ENCODE measurements at regions not wholly inside any gene's neighbourhood (a gene's known extent, or its start where the extent isn't known, plus 50 kb on each side); places are given as distances from the start of the nearest gene placed in this dataset.

- Histone ChIP-seq H4K8ac (ENCODE audit: low read depth, low read length) (no peak overlapping the region), H3K4me1 (ENCODE audit: control insufficient read depth, low read depth, low read length) (no peaks in the 10 kb centered on the region), H3K27me3 (ENCODE audit: insufficient read depth, low read length, poor library complexity) (no peaks in the 10 kb centered on the region), H2AK5ac (ENCODE audit: low read length) (no peak overlapping the region), H3K79me2 (ENCODE audit: control insufficient read depth, insufficient read depth, low read length) (no peaks in the 10 kb centered on the region), H3K79me1 (ENCODE audit: low read length) (no peaks in the 10 kb centered on the region), H3K56ac (ENCODE audit: low read length) (no peak overlapping the region), H2BK5ac (ENCODE audit: low read length) (no peak overlapping the region), H3K4ac (ENCODE audit: low read depth, low read length) (no peak overlapping the region), H3K4me3 (ENCODE audit: low read length) (no peak overlapping the region), H4K5ac (ENCODE audit: low read length) (no peak overlapping the region), H3K23ac (ENCODE audit: low read length) (no peak overlapping the region), H2BK120ac (ENCODE audit: low read depth, low read length) (no peak overlapping the region), H3K18ac (ENCODE audit: low read length) (no peak overlapping the region), H3K4me2 (ENCODE audit: low read length) (no peak overlapping the region), H2BK15ac (replicated peaks; ENCODE audit: low read depth) (no peak overlapping the region), H3K27ac (ENCODE audit: low read depth, low read length) (no peak overlapping the region), H3K36me3 (ENCODE audit: control insufficient read depth, insufficient read depth, low read length) (no peaks in the 10 kb centered on the region), H3K9ac (ENCODE audit: low read length) (no peak overlapping the region)
- no peak for DNase-seq
- no CpG with 5 or more reads among the region's 6 CpGs for WGBS (ENCODE audit: extremely low coverage, insufficient coverage, low lambda C conversion rate)
These were observed 134.8 kb upstream of the ALDH1B1 start for GRCh38 chr9:38257626-38258215.

DNA sequence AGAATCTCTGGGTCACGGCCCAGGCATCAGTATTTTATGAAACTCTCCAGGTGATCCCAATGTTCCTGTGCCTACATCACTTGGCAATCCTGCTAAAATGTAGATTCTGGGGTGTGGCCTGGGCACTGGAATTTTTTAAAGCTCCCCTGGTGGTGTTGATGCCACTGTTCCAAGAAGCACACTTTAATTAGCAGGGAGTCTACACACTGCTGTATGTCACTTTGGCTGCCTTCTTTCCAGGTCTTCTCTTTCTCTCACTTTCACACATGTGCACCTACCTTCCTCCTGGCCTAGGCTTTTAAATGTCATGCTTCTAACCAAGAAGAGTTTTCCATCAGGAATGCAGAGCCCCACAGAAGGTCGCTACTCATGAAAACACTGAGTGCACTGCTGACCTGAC, 136.0 kb upstream of the ALDH1B1 start:
- Histone ChIP-seq H2AK5ac (ENCODE audit: low read length) (no peak overlapping the region), H2BK5ac (ENCODE audit: low read length) (no peak overlapping the region), H3K4me3 (ENCODE audit: low read length) (no peak overlapping the region), H3K4me2 (ENCODE audit: low read length) (no peak overlapping the region), H2BK120ac (ENCODE audit: low read depth, low read length) (no peak overlapping the region), H3K56ac (ENCODE audit: low read length) (no peak overlapping the region), H3K36me3 (ENCODE audit: control insufficient read depth, insufficient read depth, low read length) (no peaks in the 10 kb centered on the region), H4K8ac (ENCODE audit: low read depth, low read length) (no peak overlapping the region), H2BK15ac (replicated peaks; ENCODE audit: low read depth) (no peak overlapping the region), H3K23ac (ENCODE audit: low read length) (no peak overlapping the region), H3K9ac (ENCODE audit: low read length) (no peak overlapping the region), H3K18ac (ENCODE audit: low read length) (no peak overlapping the region), H3K79me1 (ENCODE audit: low read length) (no peaks in the 10 kb centered on the region), H3K27ac (ENCODE audit: low read depth, low read length) (no peak overlapping the region), H4K5ac (ENCODE audit: low read length) (no peak overlapping the region), H3K4ac (ENCODE audit: low read depth, low read length) (no peak overlapping the region), H3K79me2 (ENCODE audit: control insufficient read depth, insufficient read depth, low read length) (no peaks in the 10 kb centered on the region), H3K27me3 (ENCODE audit: insufficient read depth, low read length, poor library complexity) (no peaks in the 10 kb centered on the region), H3K4me1 (ENCODE audit: control insufficient read depth, low read depth, low read length) (peaks cover 2% of the 10 kb centered on the region)
- no peak for DNase-seq
- no CpG with 5 or more reads among the region's 2 CpGs for WGBS (ENCODE audit: extremely low coverage, insufficient coverage, low lambda C conversion rate)

DNA sequence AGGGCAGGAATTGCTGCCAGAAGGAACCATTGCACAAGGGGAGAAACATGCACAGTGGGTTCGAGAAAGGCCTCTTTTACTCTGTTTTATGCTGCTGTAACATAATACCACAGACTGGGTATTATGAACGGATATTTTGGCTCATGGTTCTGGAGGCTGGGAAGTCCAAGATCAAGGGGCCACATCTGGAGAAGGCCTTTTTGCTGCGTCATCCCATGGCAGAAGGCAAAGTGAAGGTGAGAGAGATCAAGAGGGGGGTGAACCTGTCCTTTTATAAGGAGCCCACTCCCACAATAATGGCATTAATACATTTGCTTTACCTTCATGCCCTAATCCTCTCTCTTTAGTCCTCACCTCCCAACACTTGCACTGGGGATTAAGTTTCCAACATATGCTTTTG, 136.9 kb upstream of the ALDH1B1 start:
- Histone ChIP-seq H3K4me1 (ENCODE audit: control insufficient read depth, low read depth, low read length) (peaks cover 8% of the 10 kb centered on the region), H3K23ac (ENCODE audit: low read length) (no peak overlapping the region), H3K9ac (ENCODE audit: low read length) (no peak overlapping the region), H4K8ac (ENCODE audit: low read depth, low read length) (no peak overlapping the region), H3K79me2 (ENCODE audit: control insufficient read depth, insufficient read depth, low read length) (no peaks in the 10 kb centered on the region), H4K5ac (ENCODE audit: low read length) (no peak overlapping the region), H3K79me1 (ENCODE audit: low read length) (no peaks in the 10 kb centered on the region), H3K27me3 (ENCODE audit: insufficient read depth, low read length, poor library complexity) (no peaks in the 10 kb centered on the region), H3K4me2 (ENCODE audit: low read length) (no peak overlapping the region), H2BK120ac (ENCODE audit: low read depth, low read length) (no peak overlapping the region), H3K4ac (ENCODE audit: low read depth, low read length) (no peak overlapping the region), H3K4me3 (ENCODE audit: low read length) (no peak overlapping the region), H2BK5ac (ENCODE audit: low read length) (no peak overlapping the region), H3K36me3 (ENCODE audit: control insufficient read depth, insufficient read depth, low read length) (no peaks in the 10 kb centered on the region), H3K18ac (ENCODE audit: low read length) (no peak overlapping the region), H2AK5ac (ENCODE audit: low read length) (no peak overlapping the region), H3K56ac (ENCODE audit: low read length) (no peak overlapping the region), H3K27ac (ENCODE audit: low read depth, low read length) (no peak overlapping the region), H2BK15ac (replicated peaks; ENCODE audit: low read depth) (no peak overlapping the region)
- no peak for DNase-seq
- WGBS (ENCODE audit: extremely low coverage, insufficient coverage, low lambda C conversion rate), result no CpG with 5 or more reads among the region's 3 CpGs

DNA sequence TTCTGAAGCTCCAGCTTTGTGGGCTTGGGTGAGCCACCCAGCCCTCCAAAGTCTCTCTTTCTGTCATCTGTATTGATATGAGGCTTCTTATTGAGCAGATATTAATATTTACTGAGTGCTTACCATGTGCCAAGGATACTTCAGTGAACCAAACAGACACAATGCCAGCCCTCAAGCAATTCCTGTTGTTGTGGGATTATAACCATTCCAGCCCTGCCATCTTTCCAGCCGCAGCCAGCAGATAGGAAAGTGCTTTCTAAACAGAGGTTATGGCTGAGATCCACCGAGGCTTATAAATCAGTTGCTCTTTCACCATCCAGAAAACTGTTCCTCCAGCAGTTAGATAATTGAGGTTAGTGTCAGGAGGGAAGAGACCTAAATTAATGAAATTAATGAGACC, 137.7 kb upstream of the ALDH1B1 start:
- no peak for DNase-seq
- no peak overlapping the region for H3K9ac ChIP-seq (ENCODE audit: low read length)

GRCh38 chr9:38254151-38254550, 138.4 kb upstream of the ALDH1B1 start:
- no peak overlapping the region for H2BK15ac ChIP-seq (replicated peaks; ENCODE audit: low read depth)
- H3K4me2 ChIP-seq (ENCODE audit: low read length), result no peak overlapping the region
- H3K79me2 ChIP-seq (ENCODE audit: control insufficient read depth, insufficient read depth, low read length), result no peaks in the 10 kb centered on the region
- peaks cover 9% of the 10 kb centered on the region for H3K4me1 ChIP-seq (ENCODE audit: control insufficient read depth, low read depth, low read length)
- no peak overlapping the region for H4K8ac ChIP-seq (ENCODE audit: low read depth, low read length)
- H3K23ac ChIP-seq (ENCODE audit: low read length), result no peak overlapping the region
- no peak overlapping the region for H3K27ac ChIP-seq (ENCODE audit: low read depth, low read length)
- H3K79me1 ChIP-seq (ENCODE audit: low read length), result no peaks in the 10 kb centered on the region
- no peak overlapping the region for H3K4me3 ChIP-seq (ENCODE audit: low read length)
- H3K18ac ChIP-seq (ENCODE audit: low read length), result no peak overlapping the region
- no peak for DNase-seq
- H3K36me3 ChIP-seq (ENCODE audit: control insufficient read depth, insufficient read depth, low read length), result no peaks in the 10 kb centered on the region
- H3K4ac ChIP-seq (ENCODE audit: low read depth, low read length), result no peak overlapping the region
- WGBS (ENCODE audit: extremely low coverage, insufficient coverage, low lambda C conversion rate), result no CpG with 5 or more reads among the region's 7 CpGs
- no peak overlapping the region for H4K5ac ChIP-seq (ENCODE audit: low read length)
- no peak overlapping the region for H2BK5ac ChIP-seq (ENCODE audit: low read length)
- H2BK120ac ChIP-seq (ENCODE audit: low read depth, low read length), result no peak overlapping the region
- no peak overlapping the region for H3K56ac ChIP-seq (ENCODE audit: low read length)
- no peak overlapping the region for H3K9ac ChIP-seq (ENCODE audit: low read length)
- no peaks in the 10 kb centered on the region for H3K27me3 ChIP-seq (ENCODE audit: insufficient read depth, low read length, poor library complexity)
- no peak overlapping the region for H2AK5ac ChIP-seq (ENCODE audit: low read length)

More for the DNA sequence above, 137.7 kb upstream of the ALDH1B1 start:
- Histone ChIP-seq H4K5ac (ENCODE audit: low read length) (no peak overlapping the region), H3K79me1 (ENCODE audit: low read length) (no peaks in the 10 kb centered on the region), H3K18ac (ENCODE audit: low read length) (no peak overlapping the region), H3K79me2 (ENCODE audit: control insufficient read depth, insufficient read depth, low read length) (no peaks in the 10 kb centered on the region), H3K27ac (ENCODE audit: low read depth, low read length) (no peak overlapping the region), H3K56ac (ENCODE audit: low read length) (no peak overlapping the region), H3K27me3 (ENCODE audit: insufficient read depth, low read length, poor library complexity) (no peaks in the 10 kb centered on the region), H2BK15ac (replicated peaks; ENCODE audit: low read depth) (no peak overlapping the region), H3K4me2 (ENCODE audit: low read length) (no peak overlapping the region), H2BK5ac (ENCODE audit: low read length) (no peak overlapping the region), H2BK120ac (ENCODE audit: low read depth, low read length) (no peak overlapping the region), H3K4me3 (ENCODE audit: low read length) (no peak overlapping the region), H3K4ac (ENCODE audit: low read depth, low read length) (no peak overlapping the region), H2AK5ac (ENCODE audit: low read length) (no peak overlapping the region), H4K8ac (ENCODE audit: low read depth, low read length) (no peak overlapping the region), H3K23ac (ENCODE audit: low read length) (no peak overlapping the region), H3K36me3 (ENCODE audit: control insufficient read depth, insufficient read depth, low read length) (no peaks in the 10 kb centered on the region), H3K4me1 (ENCODE audit: control insufficient read depth, low read depth, low read length) (peaks cover 9% of the 10 kb centered on the region)
- WGBS (ENCODE audit: extremely low coverage, insufficient coverage, low lambda C conversion rate), result no CpG with 5 or more reads among the region's 2 CpGs

DNA sequence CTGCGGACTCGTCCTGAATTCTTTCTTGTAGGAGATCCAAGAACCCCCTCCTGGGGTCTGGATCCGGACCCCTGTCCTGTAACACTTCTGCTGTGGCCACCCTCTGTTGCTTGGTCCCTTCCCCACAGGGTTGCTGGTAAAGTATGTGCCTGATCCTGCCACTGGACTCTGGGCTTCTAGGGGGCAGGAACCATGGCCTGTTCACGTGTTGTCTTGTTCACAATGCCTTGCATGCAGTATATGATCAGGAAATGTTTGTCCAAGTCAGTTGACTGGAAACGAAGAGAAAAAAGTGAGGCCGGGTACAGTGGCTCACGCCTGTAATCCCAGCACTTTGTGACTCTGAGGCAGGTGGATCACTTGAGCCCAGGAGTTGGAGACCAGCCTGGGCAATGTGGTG, 139.3 kb upstream of the ALDH1B1 start:
- Histone ChIP-seq H3K4ac (ENCODE audit: low read depth, low read length) (no peak overlapping the region), H3K9ac (ENCODE audit: low read length) (no peak overlapping the region), H3K79me1 (ENCODE audit: low read length) (no peaks in the 10 kb centered on the region), H3K56ac (ENCODE audit: low read length) (peak overlapping the region; percentile 17), H3K36me3 (ENCODE audit: control insufficient read depth, insufficient read depth, low read length) (no peaks in the 10 kb centered on the region), H3K27me3 (ENCODE audit: insufficient read depth, low read length, poor library complexity) (no peaks in the 10 kb centered on the region), H3K4me1 (ENCODE audit: control insufficient read depth, low read depth, low read length) (peaks cover 9% of the 10 kb centered on the region), H2BK120ac (ENCODE audit: low read depth, low read length) (no peak overlapping the region), H4K5ac (ENCODE audit: low read length) (no peak overlapping the region), H3K4me3 (ENCODE audit: low read length) (no peak overlapping the region), H4K8ac (ENCODE audit: low read depth, low read length) (no peak overlapping the region), H3K27ac (ENCODE audit: low read depth, low read length) (no peak overlapping the region), H3K79me2 (ENCODE audit: control insufficient read depth, insufficient read depth, low read length) (no peaks in the 10 kb centered on the region), H2BK15ac (replicated peaks; ENCODE audit: low read depth) (no peak overlapping the region), H3K18ac (ENCODE audit: low read length) (no peak overlapping the region), H2AK5ac (ENCODE audit: low read length) (no peak overlapping the region), H2BK5ac (ENCODE audit: low read length) (no peak overlapping the region), H3K4me2 (ENCODE audit: low read length) (no peak overlapping the region), H3K23ac (ENCODE audit: low read length) (no peak overlapping the region)
- DNase-seq, result no peak
- WGBS (ENCODE audit: extremely low coverage, insufficient coverage, low lambda C conversion rate), result no CpG with 5 or more reads among the region's 7 CpGs

Measured in mesendoderm (in vitro differentiated cells).